GM21717 (cell line): ENCODE measurements at regions not wholly inside any gene's neighbourhood (a gene's known extent, or its start where the extent isn't known, plus 50 kb on each side); places are given as distances from the start of the nearest gene placed in this dataset.

Experiments
- ATAC-seq: cut with Tn5 transposase; IDR thresholded peaks from one replicate; pipeline ENCODE4 v1.9.1; 2021; ENCODE audit warnings: mild to moderate bottlenecking, moderate library complexity; ENCODE audit not compliant: unreplicated experiment

DNA sequence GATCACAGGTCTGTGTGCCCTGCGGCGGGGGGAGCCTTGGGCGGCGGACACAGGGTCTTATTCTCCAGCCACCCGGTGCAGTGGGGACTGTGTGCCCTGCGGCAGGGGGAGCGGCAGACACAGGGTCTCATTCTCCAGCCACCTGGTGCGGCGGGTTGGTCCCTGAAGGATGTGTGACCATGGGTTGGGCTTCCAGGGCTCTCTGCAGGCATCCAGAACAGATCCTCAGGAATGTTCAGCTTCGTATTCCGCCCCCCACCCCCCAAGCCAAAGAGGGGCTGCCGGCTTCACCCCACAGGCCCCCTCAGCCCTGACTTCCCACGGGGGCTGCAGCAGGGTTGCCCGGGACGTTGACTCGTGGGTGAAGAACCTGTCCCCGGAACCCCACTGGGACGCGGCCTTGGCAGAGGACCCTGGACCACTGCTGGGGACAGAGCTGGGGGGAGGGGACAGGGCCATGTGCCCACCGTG is 154.5 kb upstream of the PPP2R2D start:
- no peak for ATAC-seq

DNA sequence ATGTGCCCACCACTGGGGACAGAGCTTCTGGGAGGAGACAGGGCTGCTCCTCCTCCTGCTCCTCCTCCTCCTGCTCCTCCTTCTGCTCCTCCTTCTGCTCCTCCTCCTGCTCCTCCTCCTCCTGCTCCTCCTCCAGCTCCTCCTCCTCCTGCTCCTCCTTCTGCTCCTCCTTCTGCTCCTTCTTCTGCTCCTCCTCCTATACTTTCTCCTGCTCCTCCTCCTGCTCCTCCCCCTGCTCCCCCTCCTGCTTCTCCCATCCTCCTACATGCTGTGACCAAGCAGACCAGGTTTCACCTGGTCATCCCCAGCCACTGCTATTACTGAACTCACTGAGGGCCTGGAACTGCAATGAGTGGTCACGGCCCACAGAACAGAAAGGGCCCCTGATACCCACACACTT is 154.0 kb upstream of the PPP2R2D start:
- no peak for ATAC-seq

DNA sequence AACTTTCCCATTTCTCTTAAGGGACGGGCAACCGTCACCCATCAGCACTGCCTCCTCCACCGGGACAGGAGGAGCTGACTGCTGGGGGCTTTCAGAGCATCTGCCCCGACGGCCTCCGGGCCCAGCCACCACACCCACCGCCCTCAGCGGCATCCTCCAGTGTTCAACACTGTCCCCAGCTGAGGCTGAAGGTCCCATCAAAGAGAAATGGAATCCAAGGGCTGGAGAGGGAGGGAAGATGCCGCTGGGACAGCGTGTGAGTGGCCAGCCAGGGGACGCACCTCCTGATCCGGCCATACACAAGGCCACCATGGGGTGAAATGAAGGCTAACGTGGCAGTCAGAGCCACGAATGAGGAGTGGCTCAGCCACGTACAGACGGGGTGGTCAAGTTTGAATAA is 153.6 kb upstream of the PPP2R2D start:
- no peak for ATAC-seq

DNA sequence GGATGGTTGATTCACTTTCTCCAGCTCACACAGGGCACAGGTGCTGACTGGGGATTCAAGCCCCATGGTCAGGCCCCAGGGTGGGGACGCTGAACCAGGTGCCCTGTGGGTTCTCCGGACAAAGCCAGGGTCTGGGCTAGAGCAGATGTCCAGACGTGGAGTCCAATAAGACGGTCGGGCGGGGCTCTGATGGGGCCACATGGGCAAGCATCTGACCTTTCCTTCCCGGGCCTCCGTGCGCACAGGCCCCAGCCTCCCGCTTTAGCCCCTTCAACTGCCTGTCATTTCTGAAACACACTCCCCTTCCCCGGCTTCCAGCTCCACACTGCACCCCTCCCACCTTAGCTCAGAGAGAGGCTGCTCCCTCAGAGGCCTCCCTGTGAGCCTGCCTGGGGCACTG is 153.0 kb upstream of the PPP2R2D start:
- no peak for ATAC-seq

DNA sequence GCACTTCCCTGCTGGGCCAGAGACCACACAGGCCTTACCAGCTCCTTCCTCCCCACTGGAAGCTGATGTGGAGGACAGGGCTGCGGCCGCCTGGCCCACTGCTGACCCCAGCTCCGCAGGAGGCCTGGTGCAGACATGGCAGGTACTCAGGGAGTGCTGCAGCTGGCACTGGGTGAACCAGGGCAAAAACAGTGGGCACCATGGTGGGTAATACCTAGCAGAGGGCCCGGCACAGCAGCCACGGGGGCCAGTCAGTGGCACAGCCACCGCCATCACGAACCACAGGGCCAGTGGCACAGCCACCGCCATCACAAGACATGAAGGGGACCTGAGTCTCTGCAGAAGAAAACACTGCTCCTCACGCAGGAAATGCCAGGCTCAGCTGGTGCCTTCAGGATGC is 152.6 kb upstream of the PPP2R2D start:
- ATAC-seq = no peak

DNA sequence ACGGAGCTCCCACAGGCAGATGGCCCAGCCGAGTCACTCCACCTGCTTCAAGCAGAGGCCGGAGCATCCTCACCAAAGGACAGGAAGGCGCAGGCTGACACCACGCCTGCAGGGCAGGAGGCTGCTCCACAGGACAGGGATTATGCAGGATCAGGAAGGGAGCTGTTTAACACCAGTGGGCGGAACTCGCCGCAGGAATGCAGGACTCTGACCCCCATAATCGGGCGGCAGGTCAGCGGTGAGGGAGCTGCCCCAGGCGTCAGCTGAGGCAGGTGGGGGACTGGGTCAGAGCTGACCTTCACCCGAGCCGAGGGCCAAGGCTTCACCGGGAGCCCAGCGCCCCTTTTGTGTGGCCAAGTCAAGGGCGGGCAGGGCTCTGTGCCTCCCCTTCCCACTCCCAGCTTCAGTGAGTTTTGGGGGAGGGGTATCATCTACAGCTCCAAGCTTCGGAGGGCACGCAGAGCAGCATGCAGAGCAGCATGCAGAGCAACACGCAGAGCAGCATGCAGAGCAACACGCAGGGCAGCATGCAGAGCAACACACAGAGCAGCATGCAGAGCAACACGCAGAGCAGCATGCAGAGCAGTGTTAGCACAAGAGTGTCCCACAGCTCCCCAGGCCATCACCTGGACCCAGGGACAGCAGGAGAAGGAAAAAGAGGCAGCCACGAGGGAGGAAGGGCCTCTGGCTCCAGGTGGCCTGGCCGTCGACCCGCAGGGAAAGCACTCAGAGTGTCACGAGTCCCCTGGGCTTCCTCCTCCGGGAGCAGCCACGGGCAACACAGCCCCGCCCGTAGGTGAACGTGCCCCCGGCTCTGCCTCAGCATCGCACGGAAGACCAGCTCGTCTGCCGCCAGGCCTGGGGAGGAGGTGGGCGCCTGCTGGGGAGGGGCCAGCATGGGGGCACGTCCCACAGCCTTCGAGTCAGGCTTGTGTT is 151.7 kb upstream of the PPP2R2D start:
- no peak for ATAC-seq

DNA sequence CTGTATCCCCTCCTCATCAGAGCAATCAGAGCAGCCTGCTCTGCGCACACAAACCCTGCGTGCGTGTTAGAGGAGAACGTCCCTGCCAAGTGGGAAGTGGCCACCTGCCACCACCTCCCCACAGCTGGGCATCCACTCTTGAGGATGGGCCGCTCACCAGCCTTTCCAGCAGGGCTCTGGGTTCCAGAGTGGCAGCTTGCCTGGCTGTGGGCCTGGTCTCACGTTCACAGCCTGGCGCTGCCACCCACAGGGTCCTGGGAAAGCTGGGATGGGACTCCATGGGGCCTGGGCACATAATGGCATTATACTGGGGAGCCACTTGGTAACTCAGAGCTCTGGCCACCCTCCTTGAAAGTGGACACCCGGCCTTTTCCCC is 151.1 kb upstream of the PPP2R2D start:
- ATAC-seq = no peak

DNA sequence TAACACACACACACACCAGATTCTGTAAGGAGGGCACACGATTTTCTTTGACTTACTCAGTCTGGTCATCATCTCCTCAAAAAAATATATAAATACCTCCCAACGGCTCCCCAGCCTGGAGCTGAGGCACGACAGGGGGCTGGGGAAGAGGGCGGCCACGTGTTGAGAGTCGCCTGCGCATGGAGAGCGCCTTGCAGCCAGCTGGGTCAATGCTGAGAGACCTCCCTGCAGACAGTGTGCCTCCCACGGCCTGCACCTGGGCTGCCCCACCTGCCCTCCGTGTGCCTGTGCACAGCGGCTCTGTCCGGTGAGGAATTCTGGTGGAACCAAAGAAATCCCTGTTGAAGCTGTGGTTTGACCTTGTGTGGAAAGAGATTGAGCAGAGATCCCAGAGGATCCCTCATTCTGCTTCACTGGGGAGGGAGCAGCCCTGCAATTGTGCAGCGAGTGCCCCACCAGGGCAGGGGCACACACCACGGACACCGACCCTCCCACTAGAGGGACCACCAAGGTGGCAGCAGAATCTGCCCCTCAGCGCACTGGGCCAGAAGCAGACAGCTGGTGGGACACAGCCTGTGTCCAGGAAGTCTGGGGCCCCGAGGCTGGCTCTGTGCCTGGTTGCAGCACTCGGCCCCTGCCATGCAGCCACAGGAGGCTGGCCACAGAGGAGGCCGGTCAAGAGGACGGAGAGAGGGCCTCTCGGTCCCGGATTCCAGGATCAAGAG is 150.5 kb upstream of the PPP2R2D start:
- no peak for ATAC-seq

DNA sequence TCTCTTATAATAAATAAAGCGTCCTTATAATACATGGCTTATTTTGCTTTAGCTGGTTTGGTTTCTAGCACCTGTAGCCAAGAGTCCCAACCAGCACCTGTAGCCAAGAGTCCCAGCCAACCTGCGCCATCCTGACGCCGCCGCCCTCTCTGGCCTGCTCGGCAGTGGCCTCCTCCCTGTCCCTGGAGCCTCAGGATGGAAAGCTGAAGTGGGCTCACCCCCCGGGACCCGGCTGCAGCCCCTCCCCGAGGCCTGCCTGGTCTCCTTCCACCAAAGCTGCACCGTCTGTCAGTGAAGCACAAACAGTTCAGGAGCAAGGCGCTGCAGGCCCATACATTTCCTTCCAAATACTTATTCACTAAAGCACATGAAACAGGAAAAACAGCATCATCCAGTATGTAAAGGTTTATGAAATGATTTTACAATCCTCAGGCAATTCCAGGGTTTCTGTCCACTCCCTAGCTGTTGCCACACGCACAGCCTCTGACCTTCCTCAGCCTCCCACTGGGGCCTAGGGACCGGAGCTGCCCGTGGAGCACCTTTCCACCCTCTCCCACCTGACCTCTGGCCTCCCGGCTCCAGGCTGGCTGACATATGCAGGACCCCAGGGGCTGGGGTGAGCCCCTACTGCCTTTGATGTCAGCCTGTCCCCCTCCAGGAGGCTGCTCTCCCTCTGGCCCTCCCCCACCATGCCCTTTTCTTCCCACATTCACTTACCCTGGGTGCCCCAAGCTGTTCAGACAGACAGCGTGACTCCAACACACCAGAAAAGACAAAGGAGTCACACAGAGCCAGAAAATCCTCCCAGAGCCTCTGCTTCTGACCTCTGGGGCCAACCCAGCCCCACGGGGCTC is 149.6 kb upstream of the PPP2R2D start:
- ATAC-seq = no peak

DNA sequence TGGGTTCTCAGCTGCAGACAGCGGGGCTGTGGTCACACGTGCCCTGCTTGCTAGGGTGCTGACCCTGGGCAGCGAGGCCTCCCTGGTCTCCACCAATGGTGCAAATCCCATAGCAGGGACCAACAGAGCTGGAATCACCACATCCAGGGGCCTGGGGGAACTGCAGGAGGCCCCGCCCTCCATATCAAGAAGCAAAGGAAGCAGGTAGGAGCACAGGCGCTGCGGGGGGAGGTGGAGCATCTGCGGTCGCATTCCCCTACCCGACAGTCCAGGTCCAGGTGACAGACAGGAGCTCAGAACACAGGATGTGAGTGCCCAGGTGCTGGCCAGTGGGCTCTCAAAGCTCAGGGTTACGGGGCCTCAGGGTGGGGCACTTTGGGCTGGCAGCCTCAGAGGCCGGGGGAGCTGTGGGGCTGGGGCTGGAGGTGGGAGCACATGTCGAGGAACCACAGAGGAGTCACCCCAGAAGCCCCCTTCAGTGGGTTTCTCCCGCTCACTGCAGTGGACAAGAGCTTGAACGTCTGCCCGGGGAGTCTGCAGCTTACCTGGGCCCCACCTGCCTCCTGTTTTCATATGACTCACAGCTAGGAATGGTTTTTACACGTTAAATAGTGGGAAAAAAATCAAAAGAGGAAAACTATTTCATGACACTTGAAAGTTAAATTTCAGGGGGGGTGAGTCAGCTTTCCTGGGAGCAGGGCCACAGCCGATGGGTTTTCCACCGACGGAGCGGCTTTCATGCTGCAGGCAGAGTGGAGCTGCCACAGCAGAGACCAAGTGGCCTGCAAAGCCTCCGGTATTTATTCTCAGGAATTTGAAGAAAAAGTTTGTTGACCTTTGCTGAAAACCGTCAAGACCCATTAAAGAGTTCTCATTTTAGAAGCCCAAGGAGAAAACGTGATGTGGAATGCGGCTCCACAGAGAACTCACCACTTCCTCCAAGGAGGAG is 148.7 kb upstream of the PPP2R2D start:
- no peak for ATAC-seq

DNA sequence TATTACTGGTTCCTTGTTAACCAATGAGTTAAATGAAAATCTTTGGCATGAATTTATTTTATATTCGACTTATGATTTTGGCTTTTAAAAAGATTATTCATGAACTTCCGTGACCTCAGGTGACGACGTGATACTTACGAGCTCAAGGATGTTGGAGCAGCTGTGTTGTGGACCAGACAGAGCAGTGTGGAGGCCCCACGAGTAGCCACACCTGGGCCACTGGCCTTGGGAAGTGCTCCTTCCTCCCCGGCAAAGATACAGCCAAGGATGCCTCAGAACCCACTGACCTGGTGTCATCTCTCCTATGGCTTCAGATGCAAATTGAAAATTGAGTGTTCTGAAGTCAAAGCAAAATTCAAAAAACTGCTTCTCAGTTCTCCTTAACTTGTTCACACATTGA is 147.5 kb upstream of the PPP2R2D start:
- ATAC-seq = no peak

DNA sequence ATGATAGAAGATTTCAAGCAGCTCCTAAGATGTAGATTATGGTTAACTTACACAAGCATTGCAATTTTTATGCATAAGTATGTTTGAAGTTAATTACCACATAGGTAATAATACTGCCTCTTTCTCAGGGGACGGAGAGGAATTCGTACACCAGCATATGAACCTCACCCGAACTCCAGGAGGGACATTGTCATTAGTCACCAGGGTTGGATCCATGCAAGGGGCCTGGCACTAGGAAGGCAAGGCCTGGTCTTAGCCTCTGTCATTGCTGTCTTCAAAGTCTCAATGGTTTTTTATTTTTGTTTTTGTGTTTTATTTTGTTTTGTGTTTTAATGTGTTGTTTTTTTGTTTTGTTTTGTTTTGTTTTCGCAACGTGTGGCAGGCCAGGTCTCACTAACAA is 145.6 kb upstream of the PPP2R2D start:
- no peak for ATAC-seq

DNA sequence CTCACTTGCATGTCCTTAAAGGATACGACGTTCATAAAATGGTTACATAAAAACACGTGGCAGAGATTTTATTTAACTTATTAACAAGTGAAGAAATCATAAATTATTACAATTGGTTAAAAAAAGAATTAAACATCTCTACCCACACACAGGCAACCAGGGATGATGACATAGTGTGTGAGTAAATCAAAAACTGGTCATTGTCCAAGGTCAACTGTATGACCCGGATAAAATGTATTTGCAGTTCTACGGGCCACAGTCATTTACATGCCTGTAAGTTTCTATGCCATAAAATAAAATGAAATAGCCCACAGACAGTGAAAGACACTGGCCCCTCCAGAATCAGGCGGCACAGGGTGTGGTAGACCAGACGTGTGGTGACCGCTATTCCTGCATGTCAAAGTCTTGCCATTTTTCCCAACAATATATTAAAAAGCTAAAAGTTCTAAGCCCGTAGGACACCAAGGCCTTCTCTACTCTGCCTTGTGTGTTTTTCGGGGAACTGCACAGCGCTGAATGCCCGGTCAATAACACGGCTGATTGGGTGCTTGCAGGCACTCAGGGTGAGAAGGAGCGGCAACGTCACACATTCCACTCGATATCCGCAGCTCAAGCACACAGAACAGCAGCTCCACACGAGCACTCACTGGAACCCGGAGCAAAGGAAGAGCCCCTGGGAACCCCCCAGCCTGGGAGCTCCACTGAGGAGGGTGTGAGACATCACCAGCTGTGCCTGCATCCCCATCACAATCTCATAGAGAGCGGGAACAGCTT is 143.3 kb upstream of the PPP2R2D start:
- ATAC-seq = no peak

DNA sequence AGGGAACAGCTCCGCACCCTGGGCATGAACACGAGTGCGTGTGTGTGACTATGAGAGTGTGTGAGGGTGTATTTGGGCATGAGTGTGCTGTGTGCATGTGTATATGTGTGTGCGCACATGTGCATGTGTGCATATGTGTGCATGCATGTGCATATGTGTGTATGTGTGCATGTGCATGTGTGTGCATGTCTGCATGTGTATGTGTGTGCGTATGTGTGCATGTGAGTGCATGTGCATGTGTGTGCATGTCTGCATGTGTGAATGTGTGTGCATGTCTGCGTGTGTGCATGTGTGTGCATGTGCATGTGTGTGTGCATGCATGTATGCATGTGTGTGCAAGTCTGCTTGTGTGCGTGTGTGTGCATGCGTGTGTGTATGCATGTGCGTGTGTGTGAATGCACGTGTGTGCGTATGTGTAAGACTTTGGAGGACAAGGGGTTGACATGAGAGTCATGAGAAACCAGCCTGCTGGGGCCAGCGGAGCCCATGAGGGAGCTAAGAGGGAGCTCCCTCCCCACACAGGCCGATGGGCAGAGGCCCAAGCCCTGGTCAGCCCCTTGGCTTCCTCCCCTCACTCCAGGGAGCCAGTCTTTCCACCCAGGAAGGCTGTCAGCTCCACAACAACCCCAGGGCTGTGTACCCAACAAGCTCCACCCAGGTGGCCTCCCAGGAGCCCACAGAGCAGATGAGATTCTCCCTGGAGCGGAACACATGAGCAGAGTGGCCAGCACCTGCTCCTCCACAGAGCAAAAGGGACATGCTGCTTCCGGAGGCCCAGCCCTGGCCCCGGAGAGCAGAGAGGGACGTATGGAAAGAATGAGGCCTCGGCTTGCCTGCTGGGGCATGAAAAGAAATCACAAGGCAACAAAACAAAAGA is 142.5 kb upstream of the PPP2R2D start:
- ATAC-seq = no peak

DNA sequence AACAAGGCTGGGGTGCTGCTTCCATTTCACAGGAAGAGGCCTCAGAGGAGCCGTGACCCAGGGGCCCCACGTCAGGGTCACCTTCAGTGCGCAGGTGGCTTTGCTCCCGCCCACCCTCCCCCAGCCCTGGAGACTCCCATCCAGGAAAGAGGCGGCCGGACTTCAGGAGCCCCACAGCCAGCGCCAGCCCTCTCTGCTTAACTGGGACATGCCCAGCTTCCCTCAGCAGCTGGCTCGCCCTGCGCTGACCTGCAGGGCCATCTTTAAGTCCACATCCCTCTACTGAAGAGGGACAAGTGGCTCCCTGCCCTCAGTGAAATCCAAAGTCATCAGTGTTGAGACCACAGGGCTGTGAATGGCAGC is 141.9 kb upstream of the PPP2R2D start:
- ATAC-seq = no peak

DNA sequence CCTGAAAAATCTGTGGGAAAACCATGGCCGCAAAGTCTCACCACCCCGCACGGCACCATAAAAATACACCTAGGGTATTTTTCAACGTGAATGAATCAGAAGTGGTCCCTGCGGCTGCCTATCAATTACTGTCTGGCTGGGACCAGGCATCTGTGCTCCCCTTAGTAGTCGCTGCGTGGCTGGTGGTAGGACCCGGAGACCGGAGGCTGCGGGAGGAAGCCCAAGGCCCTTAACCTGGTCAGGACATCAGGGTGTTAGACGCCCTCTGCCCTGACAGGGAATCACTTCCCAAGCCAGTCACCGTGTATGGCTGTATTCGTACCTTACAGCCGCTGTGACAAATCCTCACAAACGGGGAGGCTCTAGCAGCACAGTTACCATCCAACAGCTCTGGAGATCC is 141.5 kb upstream of the PPP2R2D start:
- ATAC-seq = no peak

DNA sequence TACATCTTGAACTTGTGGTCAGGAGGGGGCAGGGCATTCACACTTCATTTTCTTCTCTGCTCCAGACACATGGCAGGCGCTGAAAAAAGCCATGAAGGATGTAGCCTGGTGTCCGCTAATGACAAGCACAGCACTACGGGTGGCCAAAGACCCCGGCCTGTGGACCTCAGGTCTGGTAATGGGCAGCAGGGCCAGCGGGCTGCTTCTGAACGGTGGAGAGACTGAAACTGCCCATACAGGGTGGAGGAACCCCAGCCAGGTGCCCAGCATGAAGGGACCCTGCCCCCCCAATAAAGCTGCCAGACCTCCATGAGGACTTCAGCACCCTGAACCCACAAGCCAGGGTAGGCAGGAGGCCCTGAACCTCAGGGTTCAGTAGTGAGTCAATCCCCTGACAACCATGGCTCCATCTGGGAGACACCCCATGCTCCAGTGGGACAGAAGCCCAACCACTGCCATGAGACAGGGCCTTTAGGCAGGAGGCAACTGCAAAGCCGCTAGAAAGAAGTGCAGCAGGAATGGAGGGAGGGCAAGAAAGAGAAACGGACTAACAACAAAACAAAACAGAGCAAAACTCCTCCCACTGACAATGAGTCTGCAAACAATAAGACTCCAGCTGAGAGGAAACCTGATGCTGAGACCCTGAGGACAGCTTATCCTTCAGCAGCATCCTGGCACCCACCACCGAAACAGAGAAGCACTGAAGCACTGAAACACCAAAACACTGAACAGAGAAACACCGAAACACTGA is 140.2 kb upstream of the PPP2R2D start:
- no peak for ATAC-seq
